Testis (tissue), 2 donors: ENCODE measurements at regions not wholly inside any gene's neighbourhood (a gene's known extent, or its start where the extent isn't known, plus 50 kb on each side); places are given as distances from the start of the nearest gene placed in this dataset.
"Not testable (repeated sequence)": the region's sequence is repeated elsewhere in the genome, so short reads cannot be mapped to it uniquely, and the experiment has no call there.

Experiments
- DNase-seq: peaks from one replicate; pipeline ENCODE4 v3.0.0-alpha.2; 2019
- H3K27ac ChIP-seq, 2 donors: fragments of 200-600 bp; sonication (generic); one replicate each; pipeline ENCODE4 v1.5.1; 2019
- H3K27me3 ChIP-seq: fragments of 200-600 bp; sonication (generic); one replicate; pipeline ENCODE4 v1.5.1; 2019
- H3K36me3 ChIP-seq: fragments of 200-600 bp; sonication (generic); one replicate; pipeline ENCODE4 v1.5.1; 2017; ENCODE audit warnings: low read depth; ENCODE audit errors: missing control alignments
- H3K4me1 ChIP-seq: fragments of 200-600 bp; sonication (generic); one replicate; pipeline ENCODE4 v1.5.1; 2019
- H3K4me3 ChIP-seq, 2 donors: fragments of 200-600 bp; sonication (generic); one replicate each; pipeline ENCODE4 v1.5.1; 2017 to 2019
- H3K9me3 ChIP-seq: fragments of 200-600 bp; sonication (generic); one replicate; pipeline ENCODE4 v1.5.1; 2017
- CTCF ChIP-seq, 3 experiments: fragments of 450-650 bp in 2 of 3; fragments of 200-600 bp in 1 of 3; sonication (generic) in 1 of 3; IDR thresholded peaks; one replicate each; pipeline ENCODE4 v1.5.1; 2016 to 2019; ENCODE audit warnings: antibody characterized with exemption in 3 of 3, mild to moderate bottlenecking in 2 of 3, moderate library complexity in 1 of 3
- POLR2A ChIP-seq: fragments of 450-650 bp; IDR thresholded peaks from one replicate; pipeline ENCODE4 v1.6.1; 2017; ENCODE audit warnings: antibody characterized with exemption, mild to moderate bottlenecking, moderate library complexity
- WGBS, 2 donors: methylation state at CpG; one replicate each; pipeline ENCODE4 v1.1.5; 2018; 5-methylcytosine and 5-hydroxymethylcytosine counted together
- intact Hi-C: fragments of 100-400 bp; cut with DNase I; formaldehyde crosslinking; loops from one replicate; pipeline ENCODE4 v1.15.1; 2023; ENCODE audit warnings: low total_unique reads

DNA sequence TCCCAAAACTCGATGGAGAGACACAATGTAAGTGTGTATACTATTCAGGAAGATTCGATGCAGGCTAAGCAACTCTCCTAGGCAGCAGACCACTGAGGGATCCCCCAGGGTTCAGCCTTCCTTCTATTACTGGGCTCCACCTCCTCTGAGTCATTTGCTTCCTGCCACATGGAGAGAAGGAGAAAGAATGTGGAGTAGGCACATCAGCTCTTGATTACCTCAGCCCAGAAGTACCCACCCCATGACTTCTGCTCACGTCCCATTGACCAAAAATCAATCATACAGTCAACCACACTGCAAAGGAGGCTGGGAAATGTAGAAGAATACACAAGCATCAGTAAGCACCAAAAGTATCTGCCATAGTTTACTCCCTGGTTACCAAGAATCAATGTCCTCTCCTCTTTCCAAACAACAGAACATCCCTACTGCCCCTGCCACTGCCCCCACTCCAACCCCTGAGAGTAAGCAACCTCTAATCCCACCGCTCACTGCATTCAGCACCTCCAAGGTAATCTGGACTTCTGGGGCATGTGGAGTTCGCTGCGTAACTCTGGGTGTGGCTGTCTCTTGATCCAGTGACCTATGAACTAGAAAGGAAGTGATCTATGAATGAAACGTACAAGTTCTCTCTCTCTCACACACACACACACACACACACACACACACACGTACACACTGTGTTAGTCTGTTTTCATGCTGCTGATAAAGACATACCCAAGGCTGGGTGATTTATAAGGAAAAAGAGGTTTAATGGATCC lies 91.2 kb upstream of the C1QTNF7 start:
- H3K27me3 ChIP-seq: no peaks in the 10 kb centered on the region
- no peaks in the 10 kb centered on the region for H3K36me3 ChIP-seq
- no peaks in the 10 kb centered on the region for H3K4me1 ChIP-seq
- intact Hi-C loops: no loop called here
- no peak overlapping the region for H3K4me3 ChIP-seq
- no peak for TF ChIP-seq POLR2A
- no peak overlapping the region for H3K27ac ChIP-seq
- WGBS, 2 donors: 89% methylated on average over 8 of the region's 8 CpGs
- no peak for DNase-seq
- no peaks in the 10 kb centered on the region for H3K9me3 ChIP-seq

DNA sequence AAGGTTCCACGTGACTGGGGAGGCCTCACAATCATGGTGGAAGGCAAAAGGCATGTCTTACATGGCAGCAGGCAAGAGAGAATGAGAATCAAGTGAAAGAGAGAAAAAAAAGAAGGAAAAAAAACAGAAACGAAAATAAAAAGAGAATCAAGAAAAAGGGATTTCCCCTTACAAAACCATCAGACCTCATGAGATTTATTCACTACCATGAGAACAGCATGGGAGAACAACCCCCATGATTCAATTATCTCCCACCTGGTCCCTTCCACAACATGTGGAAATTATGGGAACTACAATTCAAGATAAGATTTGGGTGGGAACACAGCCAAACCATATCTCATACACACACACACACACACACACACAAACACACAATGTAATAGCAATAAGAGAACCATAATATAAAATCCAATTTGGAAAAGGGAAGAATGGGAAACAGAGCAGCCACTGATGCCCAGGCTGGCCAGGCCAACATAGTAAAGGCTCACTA lies 90.6 kb upstream of the C1QTNF7 start:
- 70 to 91% methylated on average over 2 of the region's 2 CpGs for WGBS, 2 donors
- H3K36me3 ChIP-seq, H3K27me3 ChIP-seq, intact Hi-C loops, DNase-seq, H3K27ac ChIP-seq, H3K9me3 ChIP-seq, H3K4me3 ChIP-seq, H3K4me1 ChIP-seq: not testable (repeated sequence)

- no peaks in the 10 kb centered on the region for H3K36me3 ChIP-seq
- H3K27ac ChIP-seq: no peak overlapping the region
- intact Hi-C loops: no loop called here
- no peak overlapping the region for H3K4me3 ChIP-seq
- no peaks in the 10 kb centered on the region for H3K9me3 ChIP-seq
- H3K27me3 ChIP-seq: no peaks in the 10 kb centered on the region
- no peaks in the 10 kb centered on the region for H3K4me1 ChIP-seq
- no peak for DNase-seq
- 35 to 41% methylated on average over 5 of the region's 5 CpGs for WGBS, 2 donors
- TF ChIP-seq CTCF (IDR thresholded peaks at IDR 0.05): no peak
- no peak for TF ChIP-seq POLR2A
Observed at GRCh38 chr4:15339737-15340136, 88.1 kb upstream of the C1QTNF7 start.

- intact Hi-C loops: no loop called here
- H3K27me3 ChIP-seq: no peaks in the 10 kb centered on the region
- H3K4me3 ChIP-seq: no peak overlapping the region
- no peaks in the 10 kb centered on the region for H3K4me1 ChIP-seq
- no peaks in the 10 kb centered on the region for H3K9me3 ChIP-seq
- WGBS, 2 donors: 42 to 59% methylated on average over 4 of the region's 4 CpGs
- H3K27ac ChIP-seq: no peak overlapping the region
- TF ChIP-seq POLR2A (no peak), CTCF (IDR thresholded peaks at IDR 0.05) (no peak)
- H3K36me3 ChIP-seq: no peaks in the 10 kb centered on the region
- DNase-seq: no peak
Observed at GRCh38 chr4:15340332-15340731, 87.5 kb upstream of the C1QTNF7 start.

GRCh38 chr4:15340902-15341732 lies 86.7 kb upstream of the C1QTNF7 start:
- TF ChIP-seq POLR2A (no peak), CTCF (IDR thresholded peaks at IDR 0.05) (no peak)
- Histone ChIP-seq H3K4me1 (no peaks in the 10 kb centered on the region), H3K4me3 (no peak overlapping the region), H3K9me3 (no peaks in the 10 kb centered on the region), H3K27ac (no peak overlapping the region), H3K27me3 (no peaks in the 10 kb centered on the region), H3K36me3 (no peaks in the 10 kb centered on the region)
- 49 to 60% methylated on average over 13 of the region's 13 CpGs for WGBS, 2 donors
- no peak for DNase-seq
- intact Hi-C loops: no loop called here
